Panc1 (cell line): ENCODE measurements at regions not wholly inside any gene's neighbourhood (a gene's known extent, or its start where the extent isn't known, plus 50 kb on each side); places are given as distances from the start of the nearest gene placed in this dataset.

Experiments used
- ATAC-seq: fragments of 200-7000 bp; cut with Tn5 transposase; 2 replicates; pipeline ENCODE4 v1.9.1; 2020; ENCODE audit warnings: mild to moderate bottlenecking, moderate library complexity
- BruUV-seq: library from RNA; stranded (reverse); fragments of 400-500 nt; replicated peaks from 2 replicates; lab custom pipeline; 2021; lab: Mats Ljungman, UMichigan
- CTCF ChIA-PET: fragments of 300-600 bp; sonication (Branson Sonifier 250); formaldehyde crosslinking; loops from one replicate; lab custom pipeline; 2022; ENCODE audit warnings: antibody characterized with exemption; lab: Charles Lee
- POLR2A ChIA-PET: fragments of 300-600 bp; sonication (Branson Sonifier 250); formaldehyde crosslinking; loops from one replicate; lab custom pipeline; 2022; ENCODE audit warnings: antibody characterized with exemption; lab: Charles Lee
- DNase-seq: peaks from one replicate; pipeline ENCODE4 v3.0.0-alpha.2; 2010; ENCODE audit warnings: low read depth, low spot score
- H3K27ac ChIP-seq: 2 replicates; pipeline ENCODE4 v1.5.1; 2011; ENCODE audit warnings: mild to moderate bottlenecking, low read length, inconsistent platforms
- H3K27me3 ChIP-seq: fragments of 200-500 bp; sonication (Bioruptor generic); 2 replicates; pipeline ENCODE4 v1.6.0; 2014; ENCODE audit warnings: low read length, inconsistent platforms; ENCODE audit not compliant: control insufficient read depth, insufficient read depth
- H3K36me3 ChIP-seq: fragments of 200-500 bp; sonication (Bioruptor generic); 2 replicates; pipeline ENCODE4 v1.5.1; 2014; ENCODE audit warnings: inconsistent platforms, mild to moderate bottlenecking, low read length, moderate library complexity; ENCODE audit not compliant: control insufficient read depth, insufficient read depth
- H3K4me1 ChIP-seq: 2 replicates; pipeline ENCODE4 v1.5.1; 2011; ENCODE audit warnings: inconsistent platforms, mild to moderate bottlenecking, low read length, moderate library complexity; ENCODE audit not compliant: control insufficient read depth, insufficient read depth
- H3K4me3 ChIP-seq, 2 experiments: 2 replicates each; pipeline ENCODE4 v1.5.1; 2011 to 2012; ENCODE audit warnings: low read depth in 2 of 2, low read length in 2 of 2, mild to moderate bottlenecking in 2 of 2, inconsistent platforms in 1 of 2, moderate library complexity in 1 of 2
- H3K9me3 ChIP-seq: fragments of 200-500 bp; sonication (Bioruptor generic); 2 replicates; pipeline ENCODE4 v1.5.1; 2014; ENCODE audit warnings: low read depth, mild to moderate bottlenecking, inconsistent platforms, low read length, moderate library complexity; ENCODE audit not compliant: control insufficient read depth, insufficient read depth
- CTCF ChIP-seq: fragments of 450-650 bp; IDR thresholded peaks from 2 replicates; pipeline ENCODE4 v1.5.1; 2017; ENCODE audit warnings: mild to moderate bottlenecking
- POLR2AphosphoS5 ChIP-seq: IDR thresholded peaks from 2 replicates; pipeline ENCODE4 v1.6.1; 2012; ENCODE audit warnings: mild to moderate bottlenecking, low read depth, low read length, moderate library complexity
- REST ChIP-seq, 2 experiments: IDR thresholded peaks; 2 replicates each; pipeline ENCODE4 v1.6.1; 2011 to 2012; ENCODE audit warnings: low read depth in 2 of 2, control low read depth in 1 of 2, low read length in 1 of 2, mild to moderate bottlenecking in 1 of 2, moderate library complexity in 1 of 2; ENCODE audit not compliant: insufficient read depth in 1 of 2
- SIN3A ChIP-seq: IDR thresholded peaks from 2 replicates; pipeline ENCODE4 v1.6.1; 2012; ENCODE audit warnings: low read depth, mild to moderate bottlenecking, low read length, moderate library complexity, borderline replicate concordance; ENCODE audit not compliant: insufficient read depth
- TCF7L2 ChIP-seq: IDR thresholded peaks from 2 replicates; pipeline ENCODE4 v1.6.1; 2011; ENCODE audit warnings: mild to moderate bottlenecking, low read depth, low read length, inconsistent platforms
- in situ Hi-C: cut with HindIII; loops from 2 replicates; pipeline ENCODE4 v1.10.0; 2016; ENCODE audit warnings: low sequenced_read_pairs, low pct_unique_long_range_greater_than_20kb
- intact Hi-C: fragments of 100-400 bp; cut with micrococcal nuclease; formaldehyde crosslinking; loops from one replicate; pipeline ENCODE4 v1.10.0; 2022; ENCODE audit not compliant: unreplicated experiment

- Histone ChIP-seq H3K27ac (no peak overlapping the region), H3K9me3 (peaks cover 1% of the 10 kb centered on the region; the same call in 1 of the 2 replicates), H3K4me1 (no peaks in the 10 kb centered on the region), H3K27me3 (peaks cover 3% of the 10 kb centered on the region; the same call in 1 of the 2 replicates), H3K4me3 (no peak overlapping the region), H3K36me3 (no peaks in the 10 kb centered on the region)
- no peak for TF ChIP-seq POLR2AphosphoS5
- no peak for TF ChIP-seq REST (IDR thresholded peaks at IDR 0.05; ENCODE audit: insufficient read depth in 1 of 2, low read depth in 2 of 2, low read length in 1 of 2)
- no peak for TF ChIP-seq TCF7L2
- TF ChIP-seq SIN3A = no peak
- no peak for TF ChIP-seq CTCF
- ChIA-PET POLR2A (no interaction called here), CTCF (no interaction called here)
- in situ Hi-C loops = no loop called here
- DNase-seq (no peak), ATAC-seq (no peak)
- no TSS peak for BruUV-seq
- intact Hi-C loops = no loop called here
These were observed 76.0 kb upstream of the PEG3 start for GRCh38 chr19:56916528-56916927.

- ATAC-seq (no peak), DNase-seq (no peak)
- Histone ChIP-seq H3K27ac (no peak overlapping the region), H3K4me1 (no peaks in the 10 kb centered on the region), H3K9me3 (no peaks in the 10 kb centered on the region), H3K4me3 (no peak overlapping the region), H3K36me3 (no peaks in the 10 kb centered on the region), H3K27me3 (peaks cover 3% of the 10 kb centered on the region; the same call in 1 of the 2 replicates)
- BruUV-seq = no TSS peak
- intact Hi-C loops = no loop called here
- ChIA-PET POLR2A (no interaction called here), CTCF (interaction anchor here (0.6 kb wide), 1 partner anchor 1573 kb away, joined by 3 read pairs; no protein-coding TSS in a partner anchor)
- in situ Hi-C loops = no loop called here
- TF ChIP-seq POLR2AphosphoS5 (no peak), CTCF (no peak), TCF7L2 (no peak), SIN3A (no peak), REST (IDR thresholded peaks at IDR 0.05; ENCODE audit: insufficient read depth in 1 of 2, low read depth in 2 of 2, low read length in 1 of 2) (no peak)
These were observed 77.0 kb upstream of the PEG3 start for GRCh38 chr19:56917529-56917928.
